ENCODE measurements at regions not wholly inside any gene's neighbourhood (a gene's known extent, or its start where the extent isn't known, plus 50 kb on each side); places are given as distances from the start of the nearest gene placed in this dataset.

DNA sequence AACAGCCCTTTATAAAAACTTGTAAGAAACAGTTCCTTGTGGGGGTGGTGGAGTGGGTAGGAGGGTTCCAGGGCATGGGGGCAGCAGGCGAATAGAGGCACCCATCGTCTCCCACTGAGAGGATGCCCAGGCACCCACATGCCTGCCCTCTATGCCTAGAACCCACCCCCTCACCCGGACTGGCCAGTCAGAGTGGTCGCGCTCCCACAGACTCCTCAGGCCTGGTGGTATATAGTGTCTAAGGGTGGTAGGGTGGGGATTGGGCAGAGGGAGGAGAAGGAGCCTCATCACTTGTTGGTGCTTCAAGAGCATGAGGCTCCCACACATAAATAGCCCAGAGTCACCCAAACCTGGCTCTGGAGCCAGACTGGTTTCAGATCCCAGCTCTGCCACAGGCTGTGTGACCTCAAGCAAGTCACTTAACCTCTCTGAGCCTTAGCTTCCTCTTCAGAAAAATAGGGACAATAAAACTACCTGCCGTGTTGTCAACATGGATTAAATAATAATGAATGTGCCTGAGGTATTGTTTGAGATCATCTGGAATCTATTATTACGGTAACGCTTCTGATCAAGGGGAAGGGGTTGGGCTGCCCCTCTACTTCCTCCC lies 262.1 kb downstream of the UACA start:
- DNase-seq (ENCODE audit: low read depth in 1 of 2, low spot score in 1 of 2), result no peak
- H3K4me3 ChIP-seq (replicated peaks; ENCODE audit: insufficient read depth, low read length), result no peak overlapping the region
- H3K27ac ChIP-seq (replicated peaks), result no peak overlapping the region

DNA sequence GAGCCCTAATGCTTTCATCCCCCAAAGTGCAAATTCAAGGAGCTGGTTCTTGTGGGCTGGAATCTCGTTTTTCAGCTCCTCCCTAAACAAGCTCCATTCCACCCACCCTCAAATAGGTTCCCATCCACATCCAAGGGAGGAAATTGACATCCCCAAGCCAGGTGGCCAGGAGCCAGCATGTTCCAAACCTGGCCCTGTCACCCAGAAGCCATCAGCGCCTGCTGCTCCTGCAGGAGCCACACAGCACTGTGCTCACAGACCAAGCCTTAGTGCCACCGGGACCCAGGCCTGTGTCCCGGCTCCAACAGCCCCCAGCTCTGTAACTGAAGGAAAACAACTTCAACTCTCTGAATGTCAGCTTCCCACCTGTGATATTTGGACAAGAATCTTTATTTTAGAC lies 263.6 kb downstream of the UACA start:
- H3K4me3 ChIP-seq (replicated peaks; ENCODE audit: insufficient read depth, low read length), result no peak overlapping the region
- TF ChIP-seq, protein P1, sequence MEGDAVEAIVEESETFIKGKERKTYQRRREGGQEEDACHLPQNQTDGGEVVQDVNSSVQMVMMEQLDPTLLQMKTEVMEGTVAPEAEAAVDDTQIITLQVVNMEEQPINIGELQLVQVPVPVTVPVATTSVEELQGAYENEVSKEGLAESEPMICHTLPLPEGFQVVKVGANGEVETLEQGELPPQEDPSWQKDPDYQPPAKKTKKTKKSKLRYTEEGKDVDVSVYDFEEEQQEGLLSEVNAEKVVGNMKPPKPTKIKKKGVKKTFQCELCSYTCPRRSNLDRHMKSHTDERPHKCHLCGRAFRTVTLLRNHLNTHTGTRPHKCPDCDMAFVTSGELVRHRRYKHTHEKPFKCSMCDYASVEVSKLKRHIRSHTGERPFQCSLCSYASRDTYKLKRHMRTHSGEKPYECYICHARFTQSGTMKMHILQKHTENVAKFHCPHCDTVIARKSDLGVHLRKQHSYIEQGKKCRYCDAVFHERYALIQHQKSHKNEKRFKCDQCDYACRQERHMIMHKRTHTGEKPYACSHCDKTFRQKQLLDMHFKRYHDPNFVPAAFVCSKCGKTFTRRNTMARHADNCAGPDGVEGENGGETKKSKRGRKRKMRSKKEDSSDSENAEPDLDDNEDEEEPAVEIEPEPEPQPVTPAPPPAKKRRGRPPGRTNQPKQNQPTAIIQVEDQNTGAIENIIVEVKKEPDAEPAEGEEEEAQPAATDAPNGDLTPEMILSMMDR (IDR thresholded peaks at IDR 0.05; ENCODE audit: insufficient read depth, low read length), result no peak
- TF ChIP-seq SPI1 (IDR thresholded peaks at IDR 0.05; ENCODE audit: borderline replicate concordance, low read depth), result no peak
- no peak for TF ChIP-seq POLR2AphosphoS5 (IDR thresholded peaks at IDR 0.05; ENCODE audit: low read depth)
- TF ChIP-seq GABPA (IDR thresholded peaks at IDR 0.05; ENCODE audit: low read depth), result no peak
- TF ChIP-seq, protein P2, sequence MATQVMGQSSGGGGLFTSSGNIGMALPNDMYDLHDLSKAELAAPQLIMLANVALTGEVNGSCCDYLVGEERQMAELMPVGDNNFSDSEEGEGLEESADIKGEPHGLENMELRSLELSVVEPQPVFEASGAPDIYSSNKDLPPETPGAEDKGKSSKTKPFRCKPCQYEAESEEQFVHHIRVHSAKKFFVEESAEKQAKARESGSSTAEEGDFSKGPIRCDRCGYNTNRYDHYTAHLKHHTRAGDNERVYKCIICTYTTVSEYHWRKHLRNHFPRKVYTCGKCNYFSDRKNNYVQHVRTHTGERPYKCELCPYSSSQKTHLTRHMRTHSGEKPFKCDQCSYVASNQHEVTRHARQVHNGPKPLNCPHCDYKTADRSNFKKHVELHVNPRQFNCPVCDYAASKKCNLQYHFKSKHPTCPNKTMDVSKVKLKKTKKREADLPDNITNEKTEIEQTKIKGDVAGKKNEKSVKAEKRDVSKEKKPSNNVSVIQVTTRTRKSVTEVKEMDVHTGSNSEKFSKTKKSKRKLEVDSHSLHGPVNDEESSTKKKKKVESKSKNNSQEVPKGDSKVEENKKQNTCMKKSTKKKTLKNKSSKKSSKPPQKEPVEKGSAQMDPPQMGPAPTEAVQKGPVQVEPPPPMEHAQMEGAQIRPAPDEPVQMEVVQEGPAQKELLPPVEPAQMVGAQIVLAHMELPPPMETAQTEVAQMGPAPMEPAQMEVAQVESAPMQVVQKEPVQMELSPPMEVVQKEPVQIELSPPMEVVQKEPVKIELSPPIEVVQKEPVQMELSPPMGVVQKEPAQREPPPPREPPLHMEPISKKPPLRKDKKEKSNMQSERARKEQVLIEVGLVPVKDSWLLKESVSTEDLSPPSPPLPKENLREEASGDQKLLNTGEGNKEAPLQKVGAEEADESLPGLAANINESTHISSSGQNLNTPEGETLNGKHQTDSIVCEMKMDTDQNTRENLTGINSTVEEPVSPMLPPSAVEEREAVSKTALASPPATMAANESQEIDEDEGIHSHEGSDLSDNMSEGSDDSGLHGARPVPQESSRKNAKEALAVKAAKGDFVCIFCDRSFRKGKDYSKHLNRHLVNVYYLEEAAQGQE (IDR thresholded peaks at IDR 0.05; ENCODE audit: insufficient replicate concordance, low read depth), result no peak
- H3K27me3 ChIP-seq (ENCODE audit: insufficient read depth, poor library complexity, severe bottlenecking), result no peaks in the 10 kb centered on the region
- H3K27ac ChIP-seq (replicated peaks), result no peak overlapping the region
- no peak for DNase-seq (ENCODE audit: low read depth in 1 of 2, low spot score in 1 of 2)

More for the DNA sequence above, 262.1 kb downstream of the UACA start:
- H3K27me3 ChIP-seq (ENCODE audit: insufficient read depth, poor library complexity, severe bottlenecking), result no peaks in the 10 kb centered on the region
- TF ChIP-seq SPI1 (IDR thresholded peaks at IDR 0.05; ENCODE audit: borderline replicate concordance, low read depth) (no peak), POLR2AphosphoS5 (IDR thresholded peaks at IDR 0.05; ENCODE audit: low read depth) (no peak), GABPA (IDR thresholded peaks at IDR 0.05; ENCODE audit: low read depth) (no peak)
- TF ChIP-seq, protein P2 (IDR thresholded peaks at IDR 0.05; ENCODE audit: insufficient replicate concordance, low read depth), result no peak
- TF ChIP-seq, protein P1 (IDR thresholded peaks at IDR 0.05; ENCODE audit: insufficient read depth, low read length), result no peak

DNA sequence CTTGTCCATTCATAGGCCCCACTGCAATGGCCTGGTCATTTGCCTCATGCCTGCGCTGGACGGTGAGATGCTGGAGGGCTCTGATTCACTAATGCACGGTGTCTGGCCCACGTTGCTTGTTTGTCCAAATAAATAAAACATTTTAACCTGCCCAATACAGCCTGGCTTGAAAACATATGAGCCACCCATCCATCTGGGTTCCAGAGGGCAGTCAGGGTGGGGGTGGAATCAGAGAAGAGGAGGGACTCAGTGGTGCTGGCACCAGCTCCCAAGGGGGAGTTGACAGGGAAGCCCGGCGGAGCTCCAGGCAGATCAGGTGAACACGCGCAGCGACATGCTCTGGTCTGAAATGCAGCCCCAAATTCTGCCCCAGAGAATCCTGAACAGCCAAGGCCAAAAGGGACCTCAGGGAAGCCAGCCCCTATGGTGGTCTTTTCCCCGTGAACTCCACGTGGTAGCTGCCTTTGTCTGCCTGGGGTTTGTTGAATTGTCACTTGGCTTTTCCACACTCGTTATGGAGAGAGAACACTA lies 265.2 kb downstream of the UACA start:
- Histone ChIP-seq H3K27me3 (ENCODE audit: insufficient read depth, poor library complexity, severe bottlenecking) (no peaks in the 10 kb centered on the region), H3K27ac (replicated peaks) (no peak overlapping the region)
- TF ChIP-seq GABPA (IDR thresholded peaks at IDR 0.05; ENCODE audit: low read depth) (no peak), SPI1 (IDR thresholded peaks at IDR 0.05; ENCODE audit: borderline replicate concordance, low read depth) (no peak), POLR2AphosphoS5 (IDR thresholded peaks at IDR 0.05; ENCODE audit: low read depth) (no peak)
- TF ChIP-seq, protein P2 (IDR thresholded peaks at IDR 0.05; ENCODE audit: insufficient replicate concordance, low read depth), result no peak
- TF ChIP-seq, protein P1 (IDR thresholded peaks at IDR 0.05; ENCODE audit: insufficient read depth, low read length), result no peak

More for the DNA sequence above, 265.2 kb downstream of the UACA start:
- no peak overlapping the region for H3K4me3 ChIP-seq (replicated peaks; ENCODE audit: insufficient read depth, low read length)
- DNase-seq (ENCODE audit: low read depth in 1 of 2, low spot score in 1 of 2), result no peak
